MCF 10A (cell line): ENCODE measurements at regions not wholly inside any gene's neighbourhood (a gene's known extent, or its start where the extent isn't known, plus 50 kb on each side); places are given as distances from the start of the nearest gene placed in this dataset.

Source experiments
- BruUV-seq: library from RNA; stranded (reverse); fragments of 400-500 nt; replicated peaks from 2 replicates; lab custom pipeline; 2021; lab: Mats Ljungman, UMichigan
- CTCF ChIA-PET: fragments of 300-600 bp; sonication (Branson Sonifier 250); formaldehyde crosslinking; extraction: SDS; loops from one replicate; lab custom pipeline; 2021; ENCODE audit warnings: antibody characterized with exemption, inconsistent platforms; lab: Yijun Ruan, JAX
- POLR2A ChIA-PET: fragments of 300-600, 350-650 bp; sonication (Branson Sonifier 250); formaldehyde crosslinking; extraction: SDS; loops from one replicate; lab custom pipeline; 2020; ENCODE audit warnings: antibody characterized with exemption, inconsistent platforms; lab: Yijun Ruan, JAX
- DNase-seq: peaks from one replicate; pipeline ENCODE4 v3.0.0-alpha.2; 2018; ENCODE audit not compliant: unreplicated experiment
- H3K27ac Mint-ChIP-seq: one replicate; pipeline ENCODE4 v1.8.0; 2022; ENCODE audit warnings: mild to moderate bottlenecking, low read depth, mixed read lengths; ENCODE audit not compliant: unreplicated experiment
- H3K27me3 Mint-ChIP-seq: one replicate; pipeline ENCODE4 v1.8.0; 2022; ENCODE audit warnings: mixed read lengths; ENCODE audit not compliant: insufficient read depth, unreplicated experiment
- H3K36me3 Mint-ChIP-seq: one replicate; pipeline ENCODE4 v1.8.0; 2022; ENCODE audit warnings: mild to moderate bottlenecking, moderate library complexity, mixed read lengths; ENCODE audit not compliant: insufficient read depth, unreplicated experiment
- H3K4me1 Mint-ChIP-seq: one replicate; pipeline ENCODE4 v1.8.0; 2022; ENCODE audit warnings: mixed read lengths; ENCODE audit not compliant: insufficient read depth, unreplicated experiment
- H3K4me3 Mint-ChIP-seq: one replicate; pipeline ENCODE4 v1.8.0; 2022; ENCODE audit warnings: mild to moderate bottlenecking, moderate library complexity, mixed read lengths; ENCODE audit not compliant: unreplicated experiment
- H3K9me3 Mint-ChIP-seq: one replicate; pipeline ENCODE4 v1.8.0; 2022; ENCODE audit warnings: mixed read lengths; ENCODE audit not compliant: unreplicated experiment
- CTCF ChIP-seq: fragments of 200-600 bp; IDR thresholded peaks from one replicate; pipeline ENCODE4 v1.8.0; 2022; ENCODE audit warnings: antibody characterized with exemption, mild to moderate bottlenecking; ENCODE audit not compliant: unreplicated experiment
- intact Hi-C: fragments of 100-400 bp; cut with micrococcal nuclease; formaldehyde crosslinking; loops from 2 replicates; pipeline ENCODE4 v1.14.1; 2022

GRCh38 chr6:86820750-86821149 is 116.6 kb upstream of the HTR1E start:
- H3K36me3 Mint-ChIP-seq: no peaks in the 10 kb centered on the region
- H3K27me3 Mint-ChIP-seq: no peaks in the 10 kb centered on the region
- CTCF ChIA-PET: no interaction called here
- no peak for DNase-seq
- intact Hi-C loops: no loop called here
- POLR2A ChIA-PET: no interaction called here
- H3K4me3 Mint-ChIP-seq: no peak overlapping the region
- TF ChIP-seq CTCF: no peak
- peaks cover 7% of the 10 kb centered on the region for H3K9me3 Mint-ChIP-seq
- BruUV-seq: no TSS peak
- no peaks in the 10 kb centered on the region for H3K4me1 Mint-ChIP-seq
- no peak overlapping the region for H3K27ac Mint-ChIP-seq

GRCh38 chr6:86793649-86794048 is 143.7 kb upstream of the HTR1E start:
- no peak for TF ChIP-seq CTCF
- CTCF ChIA-PET: no interaction called here
- POLR2A ChIA-PET: no interaction called here
- no TSS peak for BruUV-seq
- peaks cover 9% of the 10 kb centered on the region for H3K9me3 Mint-ChIP-seq
- no peak overlapping the region for H3K27ac Mint-ChIP-seq
- DNase-seq: no peak
- no peaks in the 10 kb centered on the region for H3K36me3 Mint-ChIP-seq
- no peak overlapping the region for H3K4me3 Mint-ChIP-seq
- no peaks in the 10 kb centered on the region for H3K27me3 Mint-ChIP-seq
- intact Hi-C loops: no loop called here
- H3K4me1 Mint-ChIP-seq: no peaks in the 10 kb centered on the region

GRCh38 chr6:86791476-86791875 is 145.9 kb upstream of the HTR1E start:
- no peak for TF ChIP-seq CTCF
- BruUV-seq: no TSS peak

GRCh38 chr6:86789779-86790411 is 147.4 kb upstream of the HTR1E start:
- Mint-ChIP-seq H3K27ac (no peak overlapping the region), H3K4me3 (no peak overlapping the region), H3K9me3 (peaks cover 7% of the 10 kb centered on the region), H3K36me3 (no peaks in the 10 kb centered on the region), H3K27me3 (no peaks in the 10 kb centered on the region), H3K4me1 (no peaks in the 10 kb centered on the region)
- POLR2A ChIA-PET: no interaction called here
- no TSS peak for BruUV-seq
- CTCF ChIA-PET: interaction anchor here (0.6 kb wide), 1 partner anchor 18 kb away, joined by 3 read pairs; no protein-coding TSS in a partner anchor
- no peak for TF ChIP-seq CTCF
- no peak for DNase-seq
- intact Hi-C loops: no loop called here

More at GRCh38 chr6:86791476-86791875, 145.9 kb upstream of the HTR1E start:
- intact Hi-C loops: no loop called here
- no peak for DNase-seq
- H3K4me3 Mint-ChIP-seq: no peak overlapping the region
- ChIA-PET CTCF (no interaction called here), POLR2A (no interaction called here)
- no peaks in the 10 kb centered on the region for H3K36me3 Mint-ChIP-seq
- no peaks in the 10 kb centered on the region for H3K27me3 Mint-ChIP-seq
- H3K9me3 Mint-ChIP-seq: peaks cover 7% of the 10 kb centered on the region
- no peak overlapping the region for H3K27ac Mint-ChIP-seq
- no peaks in the 10 kb centered on the region for H3K4me1 Mint-ChIP-seq
